CD4-positive, alpha-beta T cell treated with Interferon gamma for 1 hour (primary cell): ENCODE measurements at regions not wholly inside any gene's neighbourhood (a gene's known extent, or its start where the extent isn't known, plus 50 kb on each side); places are given as distances from the start of the nearest gene placed in this dataset.
"Not testable (repeated sequence)": the region's sequence is repeated elsewhere in the genome, so short reads cannot be mapped to it uniquely, and the experiment has no call there.

Source experiments
- DNase-seq: peaks from one replicate; pipeline ENCODE4 v3.0.0-alpha.2; 2020

DNA sequence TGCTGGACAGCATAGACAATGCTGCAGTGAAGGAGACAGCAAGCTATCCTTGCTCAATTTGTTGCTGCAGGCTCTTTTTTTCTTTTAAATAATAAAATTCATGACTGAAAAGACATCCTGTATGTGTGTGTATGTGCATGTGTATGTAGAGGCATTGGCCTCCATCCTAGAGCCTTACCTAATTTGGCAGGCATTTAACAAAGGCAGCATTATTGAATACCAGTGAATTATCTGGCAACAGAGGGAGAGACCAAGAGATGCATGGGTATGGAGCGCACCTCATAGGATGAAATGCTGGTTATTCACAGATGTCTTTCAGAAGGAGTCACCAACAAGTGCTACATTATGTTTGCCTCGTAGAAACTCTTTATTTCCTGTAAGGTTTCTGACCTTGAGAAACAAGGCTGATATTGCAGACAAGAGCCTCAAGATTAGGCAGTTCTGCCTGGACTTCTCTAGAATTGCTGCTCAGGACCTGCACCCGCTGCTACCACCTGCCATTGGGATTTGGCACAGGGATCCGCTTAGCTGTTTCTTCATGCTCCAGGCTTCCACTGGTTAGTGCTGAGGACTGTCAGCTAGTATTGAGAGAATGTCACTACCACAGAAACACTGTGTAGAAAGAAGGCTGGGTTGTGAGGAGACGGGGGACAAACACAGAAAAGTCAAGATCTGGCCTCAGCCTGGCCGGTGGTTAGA is 247.7 kb upstream of the RFX3 start:
- no peak for DNase-seq

DNA sequence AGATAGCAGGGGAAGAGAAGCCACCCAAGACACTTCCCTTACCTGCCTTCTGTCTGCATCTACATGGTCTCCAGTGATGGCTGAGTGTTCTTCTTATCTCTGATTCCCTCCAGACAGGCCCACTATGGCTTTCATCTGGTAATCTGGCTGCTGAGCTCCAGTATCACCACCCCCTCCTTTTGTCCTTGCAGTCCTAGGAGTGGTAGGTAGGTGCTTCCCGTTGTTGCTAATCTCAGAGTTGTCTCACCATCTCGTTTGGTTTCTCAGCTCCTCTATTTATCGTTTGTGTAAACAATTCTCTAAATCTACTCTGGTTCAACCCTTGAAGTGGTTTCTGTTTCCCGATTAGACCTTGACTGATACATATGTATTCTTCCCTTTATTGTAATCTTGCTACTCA is 243.8 kb upstream of the RFX3 start:
- DNase-seq = no peak

GRCh38 chr9:3768712-3769457 is 243.1 kb upstream of the RFX3 start:
- no peak for DNase-seq

GRCh38 chr9:3768286-3768685 is 242.5 kb upstream of the RFX3 start:
- no peak for DNase-seq

DNA sequence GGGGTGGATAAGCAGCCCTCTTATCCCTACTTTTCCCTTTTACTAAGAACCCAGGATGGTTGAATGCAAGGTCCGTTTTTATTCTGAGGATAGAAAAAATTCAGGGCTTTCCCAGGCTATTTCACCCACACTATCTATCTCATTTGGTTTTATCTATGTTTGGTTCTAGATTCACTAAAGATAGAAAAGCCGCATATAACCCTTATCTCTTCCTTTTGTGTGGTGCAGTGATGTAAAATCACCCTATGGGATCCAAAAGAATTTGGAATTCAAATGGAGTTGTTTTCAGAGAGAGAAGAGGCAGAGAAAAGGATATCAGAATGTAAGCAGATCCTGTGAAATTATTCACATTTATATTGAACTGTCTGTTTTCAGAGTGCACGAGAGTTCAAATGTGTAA is 236.3 kb upstream of the RFX3 start:
- no peak for DNase-seq

- DNase-seq = no peak
Measured at GRCh38 chr9:3760031-3760430, 234.2 kb upstream of the RFX3 start.

GRCh38 chr9:3758816-3759576 is 233.2 kb upstream of the RFX3 start:
- peak; percentile 0 for DNase-seq

GRCh38 chr9:3756071-3756470 is 230.3 kb upstream of the RFX3 start:
- DNase-seq = no peak

GRCh38 chr9:3751125-3751758 is 225.4 kb upstream of the RFX3 start:
- DNase-seq = no peak

DNA sequence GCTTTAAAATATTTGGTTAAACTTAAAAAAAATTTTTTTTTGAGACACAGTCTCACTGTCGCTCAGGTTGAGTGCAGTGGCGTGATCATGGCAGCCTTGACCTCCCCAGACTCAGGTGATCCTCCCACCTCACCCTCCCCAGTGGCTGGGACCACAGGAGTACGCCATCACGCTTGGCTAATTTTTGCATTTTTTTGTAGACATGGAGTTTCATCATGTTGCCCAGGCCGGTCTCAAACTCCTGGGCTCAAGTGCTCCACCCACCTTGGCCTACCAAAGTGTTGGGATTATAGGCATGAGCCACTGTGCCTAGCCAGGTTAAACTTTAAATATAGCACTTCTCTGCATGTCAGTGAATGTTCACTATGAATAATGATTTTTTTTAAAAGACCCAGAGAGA is 224.5 kb upstream of the RFX3 start:
- no peak for DNase-seq

DNA sequence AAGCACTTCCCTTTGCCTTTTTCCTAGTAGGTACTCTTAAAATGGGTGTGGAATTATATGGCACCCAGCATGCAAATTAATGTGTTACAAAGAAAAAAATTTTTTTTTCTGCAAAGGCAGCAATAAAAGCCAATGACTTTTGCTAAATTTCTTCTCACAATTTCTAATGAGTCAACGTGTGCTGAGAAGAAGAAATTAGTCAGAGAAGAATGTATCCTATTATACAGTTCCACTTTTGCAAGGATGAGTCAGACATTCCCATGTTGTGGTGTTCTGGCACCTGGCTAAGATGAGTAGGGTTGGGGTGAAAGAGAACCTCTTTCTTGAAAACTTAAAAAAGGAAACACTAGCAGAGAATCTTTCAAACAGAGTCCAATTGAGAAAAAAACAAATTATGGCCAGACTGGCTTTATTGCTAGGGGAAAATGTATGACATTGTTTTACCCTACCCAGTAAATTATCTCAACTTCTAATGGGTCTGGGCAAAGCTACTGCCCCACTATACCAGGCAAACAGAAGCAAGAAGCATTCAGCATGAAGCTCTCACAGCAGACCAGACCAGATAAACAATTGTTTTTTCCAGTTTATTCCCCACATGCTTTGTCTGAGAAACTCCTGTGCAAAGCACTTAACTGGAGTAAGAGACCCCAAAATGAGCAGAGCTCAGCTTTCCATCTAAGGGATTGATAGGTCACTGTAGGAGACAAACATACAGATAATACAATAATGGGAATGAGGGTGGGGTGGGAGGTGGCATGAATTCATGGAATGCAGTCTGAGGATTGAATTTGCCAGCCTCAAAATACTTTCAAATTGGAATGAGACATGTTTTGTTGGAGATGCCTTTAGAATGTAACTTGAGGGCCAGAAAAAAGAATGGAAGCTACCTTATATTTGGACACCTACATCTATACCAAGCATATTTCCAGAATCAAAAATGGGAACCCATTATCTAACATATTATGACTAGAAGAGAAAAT is 220.8 kb upstream of the RFX3 start:
- DNase-seq = no peak

DNA sequence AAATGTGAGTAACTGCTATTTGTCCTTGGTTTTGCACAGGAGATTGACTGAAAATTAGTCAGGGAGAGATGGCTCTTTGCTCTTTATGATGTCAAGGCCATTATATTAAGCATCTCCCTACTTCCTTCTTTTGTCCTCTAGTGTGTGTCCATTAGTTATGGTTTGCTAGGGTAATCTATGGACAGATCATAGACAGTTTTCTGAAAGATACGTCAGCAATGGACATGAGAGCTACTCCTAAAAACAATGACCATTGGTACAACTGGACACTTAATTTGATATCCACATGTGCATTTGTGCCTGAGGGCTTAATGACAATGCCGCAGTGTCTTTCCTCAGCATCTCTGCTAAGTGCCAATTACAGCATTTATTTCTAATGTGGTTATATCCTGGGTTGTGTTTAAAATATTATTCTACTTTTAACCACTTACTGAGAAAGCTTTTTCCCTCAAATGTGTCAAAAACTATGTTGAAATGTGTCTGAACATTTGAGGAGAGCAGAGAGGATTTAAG is 218.2 kb upstream of the RFX3 start:
- no peak for DNase-seq

GRCh38 chr9:3742586-3742985 is 216.8 kb upstream of the RFX3 start:
- DNase-seq = no peak

- no peak for DNase-seq
Measured at GRCh38 chr9:3741729-3742128, 215.9 kb upstream of the RFX3 start.

DNA sequence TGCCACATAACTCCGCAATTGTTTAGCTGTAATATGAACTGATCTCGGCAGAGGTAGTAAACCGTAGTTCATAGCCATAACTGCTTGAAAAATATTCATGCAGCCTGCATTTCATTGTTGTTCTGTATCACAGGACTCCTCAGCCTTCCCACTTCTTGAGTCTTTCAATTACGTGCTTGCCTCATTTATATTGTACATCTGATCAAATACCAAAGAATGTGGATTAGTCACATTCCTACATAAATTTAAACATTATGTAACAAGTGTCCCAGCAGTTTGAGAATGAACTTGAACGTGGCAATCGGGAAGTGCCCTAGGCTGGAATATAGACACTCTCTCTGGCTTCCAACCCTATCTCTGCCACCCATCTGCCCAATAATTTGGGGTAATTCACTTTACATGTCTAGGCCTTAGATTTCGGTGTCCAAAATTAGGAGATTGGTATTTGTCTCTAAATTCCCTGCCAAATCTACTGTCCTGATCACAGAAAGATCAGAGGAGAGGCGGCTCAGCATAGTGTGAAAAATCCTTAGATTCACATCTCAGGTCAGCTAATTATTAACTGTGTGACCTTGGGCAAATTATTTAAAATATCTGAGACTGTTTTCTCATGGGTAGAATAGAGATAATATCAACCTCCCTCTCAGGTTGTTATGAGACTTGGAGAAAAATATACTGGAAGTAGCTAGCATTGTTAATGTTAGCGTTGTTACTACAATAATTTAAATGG is 215.1 kb upstream of the RFX3 start:
- DNase-seq = no peak

DNA sequence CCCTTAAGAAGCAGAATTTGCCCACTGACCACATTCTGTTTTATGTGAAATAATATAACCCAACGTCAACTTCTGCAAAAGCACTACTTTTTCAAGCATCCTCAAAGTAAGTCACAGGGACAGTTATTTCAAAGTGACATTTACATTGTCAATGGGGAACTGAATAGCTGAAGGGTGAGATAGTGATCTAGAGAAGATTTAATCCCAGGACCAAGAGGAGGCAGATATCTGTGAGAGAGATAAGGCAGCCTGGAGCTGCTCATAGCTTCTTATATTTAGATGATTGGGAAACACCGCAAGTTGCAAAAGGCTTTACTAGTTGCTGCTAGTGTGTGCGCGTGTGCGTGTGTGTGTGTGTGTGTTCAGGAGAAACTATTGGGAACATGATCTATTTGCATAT is 210.4 kb upstream of the RFX3 start:
- no peak for DNase-seq

DNA sequence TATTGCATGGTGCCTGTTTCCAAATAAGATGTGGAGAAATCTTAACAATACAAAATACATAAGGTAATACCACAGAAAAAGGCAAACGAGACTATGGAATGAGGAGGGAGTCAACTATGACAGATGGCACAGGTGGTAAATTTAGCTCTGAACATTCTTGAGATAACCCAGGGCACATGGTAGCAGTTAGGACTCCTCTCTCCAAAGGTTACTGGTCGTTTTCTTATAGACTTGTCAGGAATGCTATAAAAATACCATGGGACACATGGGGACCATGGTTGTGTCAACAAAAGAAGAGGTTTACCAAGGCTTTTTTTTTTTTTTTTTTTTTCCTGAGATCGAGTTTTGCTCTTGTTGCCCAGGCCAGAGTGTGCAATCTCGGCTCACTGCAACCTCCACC is 209.4 kb upstream of the RFX3 start:
- DNase-seq = no peak

DNA sequence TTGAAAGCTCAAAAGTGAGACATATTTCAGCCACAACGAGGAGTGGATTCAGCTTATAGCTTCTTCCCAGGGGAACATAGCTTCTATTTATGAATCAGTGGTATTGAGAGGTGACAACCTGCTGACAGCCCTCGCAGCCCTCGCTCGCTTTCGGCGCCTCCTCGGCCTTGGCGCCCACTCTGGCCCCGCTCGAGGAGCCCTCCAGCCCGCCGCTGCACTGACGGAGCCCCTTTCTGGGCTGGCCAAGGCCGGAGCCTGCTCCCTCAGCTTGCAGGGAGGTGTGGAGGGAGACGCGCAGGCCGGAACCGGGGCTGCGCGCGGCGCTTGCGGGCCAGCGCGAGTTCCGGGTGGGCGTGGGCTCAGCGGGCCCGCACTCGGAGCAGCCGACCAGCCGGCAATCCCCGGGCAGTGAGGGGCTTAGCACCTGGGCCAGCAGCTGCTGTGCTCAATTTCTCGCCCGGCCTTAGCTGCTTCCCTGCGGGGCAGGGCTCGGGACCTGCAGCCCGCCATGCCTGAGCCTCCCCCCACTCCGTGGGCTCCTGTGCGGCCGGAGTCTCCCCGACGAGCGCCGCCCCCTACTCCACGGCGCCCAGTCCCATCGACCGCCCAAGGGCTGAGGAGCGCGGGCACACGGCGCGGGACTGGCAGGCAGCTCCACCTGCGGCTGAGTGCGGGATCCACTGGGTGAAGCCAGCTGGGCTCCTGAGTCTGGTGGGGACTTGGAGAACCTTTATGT is 207.9 kb upstream of the RFX3 start:
- DNase-seq = not testable (repeated sequence)

DNA sequence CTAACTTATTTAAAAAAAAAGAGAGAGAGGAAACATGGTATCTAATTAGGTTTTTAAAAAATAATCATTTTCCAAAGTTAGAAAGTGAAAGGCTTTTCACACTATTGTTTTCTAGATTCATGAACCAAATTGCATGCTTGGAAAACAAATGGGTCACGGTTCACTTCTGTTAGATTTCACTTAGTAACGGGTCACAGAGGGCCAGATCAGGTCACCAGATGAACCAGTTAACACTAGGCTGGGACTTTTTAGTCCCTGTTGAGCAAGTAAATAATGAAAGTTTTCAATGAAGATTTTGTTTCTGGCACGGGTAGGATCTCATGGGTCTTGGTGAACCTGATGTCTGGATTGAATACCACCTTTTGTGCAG is 207.2 kb upstream of the RFX3 start:
- DNase-seq = no peak
